OCI-LY1 (cell line): ENCODE measurements at regions not wholly inside any gene's neighbourhood (a gene's known extent, or its start where the extent isn't known, plus 50 kb on each side); places are given as distances from the start of the nearest gene placed in this dataset.

ENCODE experiments used
- CTCF ChIP-seq: fragments of 200-600 bp; sonication (generic), shearing (Covaris generic); IDR thresholded peaks from 2 replicates; pipeline ENCODE4 v1.5.1; 2017; ENCODE audit warnings: mild to moderate bottlenecking, antibody characterized with exemption, low read length, moderate library complexity, mixed read lengths
- EZH2 ChIP-seq: fragments of 200-600 bp; sonication (generic), shearing (Covaris generic); IDR thresholded peaks from 2 replicates; pipeline ENCODE4 v1.8.0; 2017; ENCODE audit warnings: borderline replicate concordance, mixed run types, mild to moderate bottlenecking, antibody characterized with exemption, low read length, moderate library complexity, mixed read lengths

- TF ChIP-seq EZH2 = no peak
- no peak for TF ChIP-seq CTCF
These were observed 189.0 kb upstream of the ASCC3 start for GRCh38 chr6:101070044-101070608.
